NCI-H2196 (cell line): ENCODE measurements at regions not wholly inside any gene's neighbourhood (a gene's known extent, or its start where the extent isn't known, plus 50 kb on each side); places are given as distances from the start of the nearest gene placed in this dataset.

ENCODE experiments used
- DNase-seq: peaks from one replicate; lab custom pipeline; 2025; ENCODE audit not compliant: unreplicated experiment; lab: John Stamatoyannopoulos, UW

DNA sequence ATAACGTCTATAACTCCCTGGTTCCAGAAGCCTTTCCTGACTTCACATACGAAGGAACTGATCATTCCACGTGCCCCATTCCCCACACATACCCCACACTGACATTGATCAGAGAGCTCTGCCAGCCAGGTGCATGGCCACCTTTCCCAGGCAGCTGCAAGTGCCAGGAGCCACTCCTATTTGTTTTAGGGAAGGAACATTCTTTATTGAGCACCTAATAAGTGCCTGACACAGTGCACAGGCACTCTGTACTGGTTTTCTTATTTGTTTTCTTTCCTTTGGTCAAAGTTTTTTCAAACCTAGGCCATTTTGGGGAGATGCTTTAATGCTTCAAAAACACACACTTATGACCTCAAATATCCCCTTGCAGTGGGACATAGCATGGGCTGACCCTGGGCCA, 50.0 kb downstream of the PITPNM2 start:
- no peak for DNase-seq

DNA sequence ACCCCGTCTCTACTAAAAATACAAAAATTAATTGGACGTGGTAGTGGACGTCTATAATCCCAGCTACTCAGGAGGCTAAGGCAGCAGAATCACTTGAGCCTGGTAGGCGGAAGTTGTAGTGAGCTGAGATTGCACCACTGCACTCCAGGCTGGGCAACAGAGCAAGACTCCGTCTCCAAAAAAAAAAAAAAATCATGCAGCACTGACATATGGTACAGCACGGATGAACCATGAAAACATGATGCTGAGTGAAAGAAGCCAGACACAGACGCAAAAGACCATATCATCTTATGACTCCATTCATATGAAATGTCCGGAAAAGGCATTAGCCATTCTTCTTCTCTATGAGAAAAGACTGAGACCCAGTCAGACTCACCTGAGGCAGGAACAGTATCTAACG, 50.4 kb downstream of the PITPNM2 start:
- no peak for DNase-seq

DNA sequence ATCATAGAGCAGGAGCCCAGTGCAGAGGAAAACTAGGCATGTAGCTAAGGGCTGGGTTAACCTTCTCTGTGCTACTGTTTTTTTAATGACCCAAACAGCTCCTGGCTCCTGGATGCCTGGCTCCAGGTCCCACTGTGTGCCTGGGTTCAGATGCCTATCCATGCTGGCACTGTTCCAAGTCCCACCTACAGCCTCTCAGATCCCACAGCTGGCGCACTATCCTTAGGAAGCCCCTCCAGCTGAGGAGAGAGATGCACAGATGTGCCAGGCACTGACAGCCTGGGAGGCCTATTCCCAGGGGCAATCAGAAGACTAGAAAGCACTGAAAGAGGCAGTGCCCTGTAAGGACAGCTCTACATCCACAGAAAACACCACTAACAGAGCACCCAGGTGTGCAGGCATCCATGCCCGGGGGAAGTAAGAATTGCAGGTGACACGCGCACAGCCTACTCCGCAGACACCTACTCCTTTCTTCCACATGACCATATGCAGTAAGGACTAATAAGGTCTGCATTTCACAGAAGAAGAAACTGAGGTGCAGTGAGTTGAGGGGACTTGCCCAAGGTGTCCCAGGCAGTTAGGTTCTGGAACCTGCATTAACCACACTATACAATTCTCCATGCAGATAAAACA, 51.2 kb downstream of the PITPNM2 start:
- DNase-seq: no peak

DNA sequence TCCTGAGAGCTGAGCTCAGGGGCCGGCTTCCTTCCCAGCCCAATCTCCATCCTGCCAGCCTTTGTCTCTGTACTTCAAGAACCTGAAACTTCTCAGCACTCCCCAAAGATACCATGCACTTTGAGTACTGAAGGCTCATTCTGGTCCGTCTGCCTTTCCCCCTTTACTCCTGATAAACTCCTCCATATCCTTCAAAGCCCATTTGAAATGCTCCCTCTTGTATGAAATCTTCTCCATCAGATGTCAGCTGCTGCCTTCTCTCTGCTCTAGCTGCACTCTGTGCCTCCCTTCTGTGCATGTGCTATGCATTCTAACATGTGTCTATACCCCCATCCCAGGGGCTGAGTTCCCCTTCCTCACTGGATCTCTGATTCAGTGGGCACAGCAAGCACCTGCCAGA, 52.1 kb downstream of the PITPNM2 start:
- no peak for DNase-seq

DNA sequence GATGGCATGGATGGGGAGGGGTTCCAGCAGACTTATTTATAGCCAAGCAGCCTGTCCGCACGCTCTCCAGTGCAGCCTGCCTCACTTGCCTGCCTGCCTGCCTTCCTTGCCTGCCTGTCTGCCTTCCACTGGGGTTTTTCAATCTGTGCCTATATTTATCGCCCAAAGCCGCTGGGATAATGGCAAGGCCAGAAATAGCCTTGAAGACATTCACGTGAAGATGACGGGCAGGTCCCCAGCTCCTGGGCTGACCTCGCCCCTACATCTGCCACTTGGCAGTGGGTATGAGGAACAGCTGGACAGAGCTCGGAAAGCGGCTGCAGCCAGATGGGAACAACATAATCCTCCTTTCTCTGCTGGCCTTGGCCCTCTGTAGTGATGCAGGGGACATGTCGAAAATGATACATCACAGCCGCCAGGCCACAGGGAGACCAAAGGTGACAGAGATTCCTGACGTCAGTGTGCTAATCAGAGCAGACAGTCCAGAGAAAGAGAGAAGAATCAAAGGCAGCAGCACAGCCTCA, 53.3 kb downstream of the PITPNM2 start:
- no peak for DNase-seq

DNA sequence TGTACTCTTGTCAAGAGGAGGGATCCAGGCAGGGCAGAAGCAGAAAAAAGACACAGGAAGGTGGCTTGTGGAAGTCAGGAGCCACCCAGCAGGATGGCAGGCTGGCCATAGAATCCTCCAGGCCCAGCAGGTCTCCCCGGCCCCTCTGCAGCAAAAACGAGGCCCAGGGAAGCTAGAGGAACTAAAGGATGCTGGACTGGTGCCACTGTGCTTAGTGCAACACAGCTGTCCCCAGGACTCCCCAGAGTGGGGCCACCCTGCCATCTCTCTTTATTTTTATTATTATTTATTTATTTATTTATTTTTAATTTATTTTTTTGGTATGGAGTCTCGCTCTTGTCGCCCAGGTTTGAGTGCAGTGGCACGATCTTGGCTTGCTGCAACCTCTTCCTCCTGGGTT, 54.1 kb downstream of the PITPNM2 start:
- no peak for DNase-seq

DNA sequence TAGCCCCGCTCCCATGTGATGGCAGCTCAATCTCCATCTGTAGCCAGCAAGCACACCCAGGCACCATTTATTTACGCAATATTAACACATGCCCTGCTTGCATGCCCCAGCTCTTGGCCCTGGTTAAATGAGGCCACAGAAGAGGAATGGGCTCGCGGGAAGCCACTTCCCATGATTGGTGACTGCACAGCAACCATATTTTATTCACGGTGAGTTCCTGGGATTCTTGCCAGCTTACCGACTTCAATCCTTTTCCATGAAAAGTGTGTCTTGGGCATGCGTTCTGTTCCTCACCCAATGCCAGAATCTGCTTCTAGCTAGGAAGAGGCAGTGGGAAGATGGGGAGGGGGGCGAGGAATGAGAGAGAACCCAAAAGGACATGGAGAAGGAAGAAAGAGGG, 54.7 kb downstream of the PITPNM2 start:
- DNase-seq: no peak

DNA sequence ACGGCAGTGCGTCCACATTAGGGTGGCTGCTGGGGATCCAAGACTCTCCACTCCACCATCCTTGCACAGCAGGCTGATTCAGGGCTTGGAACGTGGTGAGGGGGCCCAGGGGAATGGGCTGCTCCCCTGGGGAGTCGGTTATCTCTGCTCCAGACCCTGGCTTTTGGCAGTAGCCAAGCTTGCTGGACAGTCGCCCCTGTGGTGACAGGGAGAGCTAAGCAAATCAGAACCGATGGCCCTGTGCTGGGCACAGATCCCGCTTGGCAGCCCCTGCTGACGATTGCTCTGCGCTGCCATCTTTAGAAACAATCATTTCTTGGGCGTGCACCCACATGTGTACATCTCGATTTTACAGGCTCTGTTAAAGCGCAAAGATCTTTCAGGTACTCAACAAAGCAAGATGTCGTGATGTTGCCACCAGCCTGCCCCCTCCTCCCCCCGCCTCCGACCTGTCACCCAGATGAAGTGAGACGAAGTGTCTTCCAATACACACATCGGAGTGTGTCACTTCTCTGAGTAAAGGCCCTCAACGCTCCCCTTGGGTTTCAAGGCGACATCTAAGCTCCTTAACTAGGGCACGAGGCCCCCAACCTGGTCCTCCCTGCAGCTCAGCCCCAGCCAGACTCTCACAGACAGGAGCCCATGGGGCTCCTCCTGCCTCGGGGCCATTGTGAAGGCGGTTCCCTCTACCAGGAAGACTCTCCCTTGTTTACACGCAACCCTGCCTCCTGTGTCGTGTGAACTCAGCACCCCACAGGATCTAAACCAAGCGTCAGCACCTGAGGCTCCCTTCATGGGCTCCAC, 55.6 kb downstream of the PITPNM2 start:
- no peak for DNase-seq

DNA sequence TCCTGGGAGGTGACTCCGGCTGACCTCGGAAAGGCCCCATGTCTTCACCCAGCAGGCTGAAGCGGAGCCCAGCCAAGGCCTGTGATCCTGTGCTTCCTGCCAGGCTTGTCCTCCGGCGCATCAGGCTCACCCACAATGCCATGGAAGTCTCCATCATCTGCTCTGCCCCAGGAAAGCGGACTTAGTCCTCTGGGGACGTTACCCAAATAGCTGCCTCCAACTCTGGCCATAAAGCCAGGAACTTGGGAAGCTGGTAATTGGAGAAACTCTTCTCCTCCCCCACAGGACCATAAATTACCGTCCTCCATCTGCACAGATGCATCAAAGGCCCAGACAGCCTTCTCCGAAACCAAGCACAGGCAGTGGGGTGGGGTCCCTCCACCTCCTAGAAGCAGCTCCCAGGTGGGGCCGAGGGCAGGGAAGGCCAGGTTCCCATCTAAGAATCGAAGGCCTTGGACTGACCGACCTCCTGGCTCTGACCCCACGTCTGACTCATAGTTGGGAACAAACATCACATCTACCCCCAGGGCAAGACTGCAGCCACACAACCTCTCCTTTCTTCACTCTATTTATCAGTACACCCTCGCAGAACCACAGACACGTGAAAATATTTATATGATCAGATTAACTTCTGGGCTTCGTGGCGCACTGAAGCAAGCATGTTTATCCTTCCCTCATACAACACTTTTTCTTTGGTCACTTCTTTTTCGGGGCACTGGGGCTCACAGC, 56.4 kb downstream of the PITPNM2 start:
- no peak for DNase-seq

DNA sequence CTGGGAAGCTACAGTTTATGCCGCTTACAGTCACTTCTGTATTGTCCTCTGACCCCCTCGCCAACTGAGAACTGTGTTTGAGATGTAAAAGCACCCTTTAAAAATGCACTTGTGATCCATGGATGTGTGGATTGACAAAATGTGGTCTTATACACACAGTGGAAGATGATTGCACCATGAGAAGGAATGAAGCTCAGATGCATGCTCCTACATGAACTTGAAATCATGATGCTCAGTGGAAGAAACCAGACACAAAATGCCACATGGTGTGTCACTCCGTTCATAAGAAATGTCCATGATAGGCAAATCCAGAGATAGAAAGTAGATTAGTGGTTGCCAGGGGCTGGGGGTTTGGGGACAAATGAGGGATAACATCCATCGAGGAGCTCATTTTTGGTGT, 58.0 kb downstream of the PITPNM2 start:
- DNase-seq: no peak

DNA sequence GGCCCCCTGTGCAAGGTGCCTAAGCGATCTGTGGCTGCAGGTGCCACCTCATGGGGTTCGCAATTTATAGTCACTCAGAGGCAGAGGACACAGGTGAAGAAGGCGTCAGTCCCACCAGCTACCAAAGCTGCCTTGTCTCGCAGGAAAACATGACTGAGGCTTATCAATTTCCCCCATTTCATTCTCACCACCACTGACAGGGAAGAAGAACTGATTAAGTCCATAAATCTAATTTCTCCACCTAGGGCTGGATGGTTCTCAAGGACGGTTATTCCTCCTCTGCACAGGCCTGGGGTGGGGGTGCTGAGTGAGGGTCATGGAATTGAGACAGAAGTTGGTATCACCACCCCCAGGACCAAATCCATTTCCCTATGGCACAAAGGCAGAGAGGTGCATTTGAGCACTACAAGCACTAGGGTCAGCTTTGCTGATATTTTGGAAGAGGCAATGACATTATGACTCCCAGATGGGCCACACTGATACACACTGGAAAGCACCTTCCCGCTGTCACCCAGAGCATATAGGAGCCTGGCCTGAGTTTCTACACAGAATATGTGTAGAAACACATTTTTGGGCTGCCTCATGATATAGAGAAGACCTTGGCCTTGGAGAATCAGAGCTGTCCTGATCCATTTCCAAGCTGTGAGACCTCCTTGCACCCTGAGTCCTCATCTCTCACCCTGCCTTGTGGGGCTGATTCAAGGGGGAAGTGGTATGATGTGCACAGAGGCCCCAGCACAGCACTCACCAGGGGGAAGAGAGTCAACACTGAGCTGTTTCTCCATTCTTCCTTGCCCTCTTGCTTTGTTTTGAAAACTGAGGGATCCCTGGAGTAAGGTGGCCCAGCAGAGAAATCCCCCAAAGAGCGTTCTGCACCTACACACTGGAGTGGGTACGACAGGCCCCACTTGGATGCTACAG, 59.4 kb downstream of the PITPNM2 start:
- DNase-seq: no peak

DNA sequence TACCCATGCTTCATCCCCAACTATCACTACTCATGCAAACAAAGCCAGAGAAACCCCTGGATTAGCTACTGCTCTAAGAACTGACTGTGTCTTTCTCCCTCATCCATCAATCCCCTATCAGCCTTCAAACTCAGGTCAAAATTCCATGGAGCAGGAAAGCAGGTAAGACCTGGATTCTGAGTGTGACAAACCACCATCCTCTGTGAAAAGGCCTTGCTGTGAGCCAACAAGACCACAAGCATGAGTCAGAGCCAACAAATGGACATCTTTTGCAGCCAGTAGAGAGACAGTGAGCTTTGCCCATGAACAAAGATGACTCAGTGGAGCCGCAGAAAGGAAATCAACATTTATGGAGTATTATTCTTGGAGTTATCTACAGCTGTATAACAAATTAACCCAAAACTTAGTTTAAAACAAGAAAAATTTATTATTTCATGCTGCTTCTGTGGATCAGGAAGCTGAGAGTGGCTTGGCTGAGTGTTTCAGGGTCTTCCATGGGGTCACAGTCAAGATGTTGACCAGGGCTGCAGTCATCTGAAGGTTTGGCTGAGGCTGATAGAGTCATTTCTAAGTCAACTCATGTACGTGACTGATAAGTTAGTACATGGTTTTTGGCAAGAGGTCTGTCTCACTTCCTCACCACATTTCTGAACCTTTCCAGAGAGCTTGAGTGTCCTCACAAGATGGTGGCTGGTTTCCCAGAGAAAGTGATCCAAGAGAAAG, 61.1 kb downstream of the PITPNM2 start:
- DNase-seq: no peak

DNA sequence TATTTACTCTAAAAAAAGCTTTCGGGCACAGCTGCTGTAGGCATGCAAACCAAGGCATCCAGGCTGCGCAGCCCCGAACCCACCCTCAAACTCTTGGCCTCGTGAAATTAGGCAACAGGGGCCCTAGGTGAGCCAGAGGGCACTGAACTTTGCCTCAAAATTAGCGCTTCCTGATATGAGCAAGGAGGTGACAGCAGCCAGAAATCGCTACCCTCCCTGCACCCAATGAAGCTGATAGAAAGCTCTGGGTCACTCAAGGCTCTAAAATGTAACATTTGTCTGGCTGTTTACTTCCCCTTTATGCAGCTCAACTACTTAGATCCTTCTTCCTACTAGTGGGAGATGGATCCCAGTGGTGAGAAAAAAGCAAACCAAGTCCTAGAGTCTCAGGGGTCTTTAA, 61.8 kb downstream of the PITPNM2 start:
- DNase-seq: no peak

DNA sequence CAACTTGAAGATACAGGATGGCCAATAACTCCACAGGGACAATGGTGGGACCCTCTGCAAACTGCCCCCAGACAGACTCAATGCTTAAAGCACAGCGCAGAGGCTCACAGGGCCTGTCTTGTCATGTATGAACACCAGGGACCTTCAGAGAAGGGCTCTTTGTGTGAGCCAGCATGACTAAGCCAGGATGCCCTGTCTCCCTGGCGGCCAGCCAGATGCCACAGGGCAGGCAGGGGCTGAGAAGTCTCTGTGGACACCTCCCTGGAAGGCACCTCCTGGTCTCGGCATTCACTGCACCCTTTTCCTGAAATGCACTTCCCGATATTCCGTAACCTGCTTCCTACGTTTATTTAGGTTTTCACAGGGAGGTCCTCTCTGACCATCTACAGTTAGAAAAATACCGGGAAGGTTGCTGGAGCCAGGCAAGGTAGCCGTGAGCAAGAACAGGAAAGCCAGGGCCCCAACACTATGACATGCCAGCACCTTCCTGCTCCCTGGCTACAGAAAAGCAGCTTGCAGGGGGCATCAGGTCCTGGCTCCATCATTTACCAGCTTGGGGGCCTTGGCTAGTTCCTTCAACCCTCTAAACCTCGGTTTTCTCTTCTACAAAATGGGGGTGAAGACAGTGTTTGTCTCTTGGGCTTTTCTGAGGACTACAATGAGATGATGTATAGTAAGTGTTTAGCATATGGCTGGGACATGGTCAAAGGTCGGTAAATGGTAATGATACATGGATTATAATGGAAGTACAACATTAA, 65.0 kb downstream of the PITPNM2 start:
- peak; percentile 81 for DNase-seq

DNA sequence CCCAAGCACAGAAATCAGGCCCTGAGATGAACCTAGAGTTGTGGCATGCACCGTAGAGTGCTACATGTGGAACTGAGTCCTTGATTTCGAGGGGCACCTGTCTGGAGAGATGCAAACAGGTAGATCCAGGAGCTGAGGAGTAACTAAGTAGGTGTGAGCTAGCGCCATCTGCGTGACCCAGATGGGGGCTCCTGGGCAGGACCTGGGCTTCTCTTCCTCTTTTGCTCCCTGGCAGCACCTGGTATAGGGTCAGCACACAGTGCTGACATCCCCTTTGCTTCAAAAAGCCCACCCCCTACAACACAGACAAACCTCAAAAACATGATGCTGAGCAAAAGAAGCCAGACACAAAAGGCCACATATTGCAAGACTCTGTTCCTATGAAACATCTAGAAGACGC, 65.8 kb downstream of the PITPNM2 start:
- DNase-seq: no peak

DNA sequence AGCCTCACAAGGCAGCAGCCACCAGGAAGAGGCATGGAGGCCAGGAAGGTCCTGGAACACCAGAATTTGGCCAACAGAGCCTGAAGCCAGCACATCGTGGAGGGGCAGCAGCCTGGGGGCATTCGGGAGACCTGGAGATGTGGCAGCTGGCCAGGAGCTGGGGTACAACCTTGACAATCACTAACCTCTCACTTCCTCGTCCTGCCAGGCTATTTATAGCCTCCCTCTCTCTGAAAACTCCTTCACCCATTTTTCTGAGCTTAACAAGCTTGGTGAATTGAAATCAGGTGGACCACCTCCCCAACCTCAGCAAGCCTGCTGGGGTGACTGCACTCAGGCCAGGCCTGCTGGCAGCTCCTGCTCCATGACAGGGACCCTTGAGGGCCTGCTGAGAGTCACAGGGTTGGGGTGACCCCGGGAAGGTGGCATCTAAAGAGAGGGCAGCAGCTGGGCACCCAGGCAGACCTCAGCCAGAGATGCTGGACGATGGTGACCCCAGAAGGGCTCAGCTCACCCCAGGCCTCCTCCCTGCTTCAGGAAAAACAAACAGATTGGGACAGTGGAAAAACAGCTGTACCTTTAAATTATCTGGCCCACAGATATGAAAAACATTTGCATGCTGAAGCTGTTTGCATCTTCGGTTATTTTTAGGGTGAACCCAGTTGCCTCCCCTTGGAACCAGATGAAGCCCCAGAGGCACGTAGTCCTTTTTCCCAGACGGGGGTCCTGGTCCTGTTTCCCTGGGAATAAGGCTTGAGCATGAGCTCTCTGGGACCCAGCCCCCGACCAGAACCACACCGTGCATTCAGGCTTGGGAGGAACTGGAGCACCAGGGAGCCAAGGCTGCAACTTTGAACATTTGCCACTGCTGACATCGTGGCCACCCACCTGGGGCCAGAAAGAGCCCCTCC, 67.0 kb downstream of the PITPNM2 start:
- DNase-seq: no peak

DNA sequence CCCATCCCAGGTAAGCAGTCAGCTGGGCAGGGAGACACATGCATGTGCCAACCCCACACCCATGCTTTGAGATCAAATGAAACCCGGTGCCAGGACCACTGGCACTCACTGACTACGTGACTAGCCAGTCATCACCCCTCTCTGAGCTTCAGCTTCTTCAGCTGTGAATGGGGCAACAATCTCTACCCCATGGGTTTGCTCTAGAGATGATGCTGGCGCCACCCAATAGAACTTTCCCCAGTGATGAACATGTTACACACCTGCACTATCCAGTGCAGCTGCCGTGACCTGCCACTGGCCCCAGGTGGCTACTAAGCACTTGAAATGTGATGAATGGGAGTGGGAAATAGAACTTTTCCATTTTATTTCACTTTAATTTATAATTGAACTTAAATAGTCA, 70.3 kb downstream of the PITPNM2 start:
- DNase-seq: no peak

DNA sequence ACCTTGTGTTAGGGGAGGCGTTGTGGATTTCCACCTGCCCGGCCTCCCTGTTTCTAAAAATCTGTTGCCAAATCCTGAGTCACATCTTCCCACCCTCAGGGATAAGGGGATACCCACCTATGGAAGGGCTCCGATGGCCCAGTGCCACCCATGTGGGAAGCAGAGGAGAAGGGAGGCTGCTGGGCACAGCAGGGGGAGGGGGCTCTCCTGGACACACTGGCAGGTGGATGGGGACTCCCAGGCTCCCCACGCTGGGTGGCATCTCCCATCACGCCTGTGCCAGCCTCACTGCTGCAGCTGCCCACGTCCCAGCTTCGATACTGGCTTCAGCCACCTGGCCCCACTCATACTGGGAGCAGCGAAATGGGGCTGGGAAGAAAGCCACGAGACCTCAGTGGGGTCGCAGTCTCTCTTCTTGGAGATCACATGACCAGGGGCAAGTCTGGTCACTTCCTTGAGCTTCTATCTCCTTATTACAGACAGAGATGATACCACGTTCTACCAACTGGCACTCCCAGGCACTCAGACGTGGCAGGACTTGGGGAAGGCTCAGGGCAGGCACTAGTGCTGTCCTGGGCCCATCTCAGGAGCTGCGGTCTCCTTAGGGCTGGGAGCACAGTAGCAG, 72.2 kb downstream of the PITPNM2 start:
- no peak for DNase-seq
